Caco-2 (cell line): ENCODE measurements at regions not wholly inside any gene's neighbourhood (a gene's known extent, or its start where the extent isn't known, plus 50 kb on each side); places are given as distances from the start of the nearest gene placed in this dataset.

ENCODE experiments used
- BruUV-seq: library from RNA; stranded (reverse); fragments of 400-500 nt; replicated peaks from 2 replicates; lab custom pipeline; 2021; lab: Mats Ljungman, UMichigan
- CTCF ChIA-PET: fragments of 300-600 bp; sonication (Branson Sonifier 250); formaldehyde crosslinking; loops from one replicate; lab custom pipeline; 2022; ENCODE audit warnings: antibody characterized with exemption; lab: Charles Lee
- POLR2A ChIA-PET: fragments of 300-600 bp; sonication (Branson Sonifier 250); formaldehyde crosslinking; loops from one replicate; lab custom pipeline; 2022; ENCODE audit warnings: antibody characterized with exemption; lab: Charles Lee
- DNase-seq, 2 experiments: peaks; one replicate each; pipeline versions ENCODE4 v3.0.0 to v3.0.0-alpha.2; 2020 to 2022
- H3K27me3 ChIP-seq: replicated peaks from 2 replicates; pipeline ENCODE4 v1.6.0; 2011; ENCODE audit warnings: low read length; ENCODE audit not compliant: control insufficient read depth, insufficient read depth
- H3K36me3 ChIP-seq: 2 replicates; pipeline ENCODE4 v1.5.1; 2011; ENCODE audit warnings: low read length; ENCODE audit not compliant: control insufficient read depth, insufficient read depth
- H3K4me1 ChIP-seq: fragments of 250-450 bp; sonication (Bioruptor Pico); 2 replicates; pipeline ENCODE4 v1.5.1; 2020; ENCODE audit warnings: mild to moderate bottlenecking
- H3K4me3 ChIP-seq: 2 replicates; pipeline ENCODE4 v1.5.1; 2011; ENCODE audit warnings: low read depth, mild to moderate bottlenecking, control low read depth, low read length
- H3K9me3 ChIP-seq: fragments of 250-450 bp; sonication (Bioruptor Pico); 2 replicates; pipeline ENCODE4 v1.5.1; 2020; ENCODE audit warnings: mild to moderate bottlenecking, moderate library complexity
- H3K27ac Mint-ChIP-seq: one replicate; pipeline ENCODE4 v1.8.0; 2022; ENCODE audit warnings: mixed read lengths; ENCODE audit not compliant: unreplicated experiment
- H3K27me3 Mint-ChIP-seq: one replicate; pipeline ENCODE4 v1.8.0; 2022; ENCODE audit warnings: mixed read lengths; ENCODE audit not compliant: insufficient read depth, unreplicated experiment
- H3K36me3 Mint-ChIP-seq: one replicate; pipeline ENCODE4 v1.8.0; 2022; ENCODE audit warnings: mild to moderate bottlenecking, mixed read lengths; ENCODE audit not compliant: insufficient read depth, unreplicated experiment
- H3K4me1 Mint-ChIP-seq: one replicate; pipeline ENCODE4 v1.8.0; 2022; ENCODE audit warnings: low read depth, mixed read lengths; ENCODE audit not compliant: unreplicated experiment
- H3K4me3 Mint-ChIP-seq: one replicate; pipeline ENCODE4 v1.8.0; 2022; ENCODE audit warnings: mild to moderate bottlenecking, moderate library complexity, mixed read lengths; ENCODE audit not compliant: unreplicated experiment
- H3K9me3 Mint-ChIP-seq: one replicate; pipeline ENCODE4 v1.8.0; 2022; ENCODE audit warnings: mixed read lengths; ENCODE audit not compliant: unreplicated experiment
- CTCF ChIP-seq, 2 experiments: fragments of 200-600 bp in 1 of 2; IDR thresholded peaks; 1 replicate in 1 of 2; 2 replicates in 1 of 2; pipeline versions ENCODE4 v1.5.1 to v1.8.0; 2011 to 2022; ENCODE audit warnings: antibody characterized with exemption in 1 of 2, control low read depth in 1 of 2, inconsistent platforms in 1 of 2, low read depth in 1 of 2, low read length in 1 of 2, mild to moderate bottlenecking in 1 of 2, moderate library complexity in 1 of 2; ENCODE audit not compliant: insufficient read depth in 1 of 2, severe bottlenecking in 1 of 2, unreplicated experiment in 1 of 2
- intact Hi-C: fragments of 100-400 bp; cut with micrococcal nuclease; formaldehyde crosslinking; loops from one replicate; pipeline ENCODE4 v1.10.0; 2022; ENCODE audit not compliant: unreplicated experiment

- ChIA-PET POLR2A (no interaction called here), CTCF (no interaction called here)
- no peaks in the 10 kb centered on the region for H3K4me1 ChIP-seq
- no peak for DNase-seq
- H3K27me3 ChIP-seq, result no peaks in the 10 kb centered on the region; the same call in 1 of the 2 replicates
- H3K4me1 Mint-ChIP-seq, result no peaks in the 10 kb centered on the region
- TF ChIP-seq CTCF (IDR thresholded peaks at IDR 0.05; ENCODE audit: insufficient read depth in 1 of 2, low read depth in 1 of 2, low read length in 1 of 2, severe bottlenecking in 1 of 2, unreplicated experiment in 1 of 2), result no peak
- no peaks in the 10 kb centered on the region for H3K36me3 ChIP-seq
- H3K9me3 ChIP-seq, result no peaks in the 10 kb centered on the region
- H3K9me3 Mint-ChIP-seq, result no peaks in the 10 kb centered on the region
- H3K27me3 Mint-ChIP-seq, result peaks cover 8% of the 10 kb centered on the region
- no peaks in the 10 kb centered on the region for H3K36me3 Mint-ChIP-seq
- H3K27ac Mint-ChIP-seq, result no peak overlapping the region
- intact Hi-C loops, result no loop called here
- BruUV-seq, result no TSS peak
- no peak overlapping the region for H3K4me3 Mint-ChIP-seq
- H3K4me3 ChIP-seq, result no peak overlapping the region
These were observed 397.2 kb upstream of the NFE2L3 start for GRCh38 chr7:25754751-25755150.

DNA sequence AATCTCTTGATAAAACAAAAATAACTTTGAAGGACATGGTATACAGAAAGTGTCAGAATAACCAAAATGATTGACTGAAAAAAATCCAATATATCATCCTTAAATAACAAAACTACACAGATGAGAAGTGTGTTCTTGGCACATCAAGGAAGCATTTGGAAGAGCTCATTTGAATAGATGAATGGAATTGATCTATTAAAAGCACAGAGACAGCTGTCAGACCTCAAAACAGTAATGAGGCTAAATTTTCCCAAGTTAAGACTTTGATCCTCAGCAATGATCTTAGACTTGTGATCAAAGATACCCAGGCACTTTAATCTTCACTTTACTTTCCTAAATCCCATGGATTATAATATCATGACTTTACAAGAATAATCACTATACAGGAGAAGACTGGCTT lies 395.4 kb upstream of the NFE2L3 start:
- intact Hi-C loops, result no loop called here
- no peak for DNase-seq
- TF ChIP-seq CTCF (IDR thresholded peaks at IDR 0.05; ENCODE audit: insufficient read depth in 1 of 2, low read depth in 1 of 2, low read length in 1 of 2, severe bottlenecking in 1 of 2, unreplicated experiment in 1 of 2), result no peak
- Mint-ChIP-seq H3K36me3 (no peaks in the 10 kb centered on the region), H3K4me3 (no peak overlapping the region), H3K4me1 (no peaks in the 10 kb centered on the region), H3K9me3 (no peaks in the 10 kb centered on the region), H3K27me3 (peaks cover 13% of the 10 kb centered on the region), H3K27ac (no peak overlapping the region)
- Histone ChIP-seq H3K27me3 (no peaks in the 10 kb centered on the region; the same call in 1 of the 2 replicates), H3K9me3 (no peaks in the 10 kb centered on the region), H3K36me3 (no peaks in the 10 kb centered on the region), H3K4me1 (no peaks in the 10 kb centered on the region), H3K4me3 (no peak overlapping the region)
- ChIA-PET POLR2A (no interaction called here), CTCF (no interaction called here)
- no TSS peak for BruUV-seq

- Mint-ChIP-seq H3K4me1 (no peaks in the 10 kb centered on the region), H3K27ac (no peak overlapping the region), H3K27me3 (peaks cover 11% of the 10 kb centered on the region), H3K4me3 (no peak overlapping the region), H3K9me3 (no peaks in the 10 kb centered on the region), H3K36me3 (no peaks in the 10 kb centered on the region)
- ChIA-PET CTCF (no interaction called here), POLR2A (no interaction called here)
- Histone ChIP-seq H3K4me1 (no peaks in the 10 kb centered on the region), H3K27me3 (no peaks in the 10 kb centered on the region; the same call in 1 of the 2 replicates), H3K9me3 (no peaks in the 10 kb centered on the region), H3K4me3 (no peak overlapping the region), H3K36me3 (no peaks in the 10 kb centered on the region)
- no peak for DNase-seq
- TF ChIP-seq CTCF (IDR thresholded peaks at IDR 0.05; ENCODE audit: insufficient read depth in 1 of 2, low read depth in 1 of 2, low read length in 1 of 2, severe bottlenecking in 1 of 2, unreplicated experiment in 1 of 2), result no peak
- BruUV-seq, result no TSS peak
- intact Hi-C loops, result no loop called here
These were observed 393.4 kb upstream of the NFE2L3 start for GRCh38 chr7:25758559-25758958.
